HEK293T (cell line): ENCODE measurements at regions not wholly inside any gene's neighbourhood (a gene's known extent, or its start where the extent isn't known, plus 50 kb on each side); places are given as distances from the start of the nearest gene placed in this dataset.

Experiments
- ARNT ChIP-seq: fragments of 450-650 bp; IDR thresholded peaks from 2 replicates; pipeline ENCODE4 v1.6.1; 2017; ENCODE audit warnings: mild to moderate bottlenecking
- BHLHE40 ChIP-seq: fragments of 450-650 bp; IDR thresholded peaks from 2 replicates; pipeline ENCODE4 v1.6.1; 2016; ENCODE audit warnings: mild to moderate bottlenecking, moderate library complexity, borderline replicate concordance
- CTBP1 ChIP-seq: fragments of 450-650 bp; IDR thresholded peaks from 2 replicates; pipeline ENCODE4 v1.6.1; 2016; ENCODE audit warnings: borderline replicate concordance
- FOXK2 ChIP-seq: fragments of 450-650 bp; IDR thresholded peaks from 2 replicates; pipeline ENCODE4 v1.6.1; 2016; ENCODE audit warnings: mild to moderate bottlenecking
- FOXM1 ChIP-seq: fragments of 450-650 bp; IDR thresholded peaks from 2 replicates; pipeline ENCODE4 v1.6.1; 2017; ENCODE audit warnings: mild to moderate bottlenecking, borderline replicate concordance
- L3MBTL2 ChIP-seq: fragments of 450-650 bp; conservative IDR thresholded peaks from 2 replicates; pipeline ENCODE4 v1.6.1; 2016; ENCODE audit warnings: mild to moderate bottlenecking
- LEF1 ChIP-seq: fragments of 450-650 bp; IDR thresholded peaks from 2 replicates; pipeline ENCODE4 v1.6.1; 2017; ENCODE audit warnings: mild to moderate bottlenecking, borderline replicate concordance
- NFRKB ChIP-seq: fragments of 450-650 bp; IDR thresholded peaks from 2 replicates; pipeline ENCODE4 v1.6.1; 2016; ENCODE audit warnings: mild to moderate bottlenecking, moderate library complexity
- SP1 ChIP-seq: fragments of 450-650 bp; IDR thresholded peaks from 2 replicates; pipeline ENCODE4 v1.6.1; 2017
- SUZ12 ChIP-seq: fragments of 450-650 bp; IDR thresholded peaks from 2 replicates; pipeline ENCODE4 v1.6.1; 2016; ENCODE audit warnings: mild to moderate bottlenecking
- ZNF384 ChIP-seq: fragments of 450-650 bp; IDR thresholded peaks from 2 replicates; pipeline ENCODE4 v1.6.1; 2016
- TF ChIP-seq, protein P1 (sequence below): fragments of 450-650 bp; IDR thresholded peaks from 2 replicates; pipeline ENCODE4 v1.6.1; 2016

GRCh38 chr1:215507119-215507518, 60.0 kb upstream of the KCTD3 start:
- TF ChIP-seq BHLHE40, result no peak
- TF ChIP-seq, protein P1, sequence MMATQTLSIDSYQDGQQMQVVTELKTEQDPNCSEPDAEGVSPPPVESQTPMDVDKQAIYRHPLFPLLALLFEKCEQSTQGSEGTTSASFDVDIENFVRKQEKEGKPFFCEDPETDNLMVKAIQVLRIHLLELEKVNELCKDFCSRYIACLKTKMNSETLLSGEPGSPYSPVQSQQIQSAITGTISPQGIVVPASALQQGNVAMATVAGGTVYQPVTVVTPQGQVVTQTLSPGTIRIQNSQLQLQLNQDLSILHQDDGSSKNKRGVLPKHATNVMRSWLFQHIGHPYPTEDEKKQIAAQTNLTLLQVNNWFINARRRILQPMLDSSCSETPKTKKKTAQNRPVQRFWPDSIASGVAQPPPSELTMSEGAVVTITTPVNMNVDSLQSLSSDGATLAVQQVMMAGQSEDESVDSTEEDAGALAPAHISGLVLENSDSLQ, result no peak
- no peak for TF ChIP-seq ZNF384
- no peak for TF ChIP-seq SP1
- TF ChIP-seq FOXK2, result no peak
- no peak for TF ChIP-seq NFRKB
- TF ChIP-seq FOXM1, result no peak
- no peak for TF ChIP-seq LEF1
- no peak for TF ChIP-seq CTBP1
- TF ChIP-seq ARNT, result no peak
- TF ChIP-seq SUZ12, result no peak
- TF ChIP-seq L3MBTL2, result no peak
